HG03025 (cell line): ENCODE measurements at regions not wholly inside any gene's neighbourhood (a gene's known extent, or its start where the extent isn't known, plus 50 kb on each side); places are given as distances from the start of the nearest gene placed in this dataset.
A peak's percentile ranks its signal among the peaks of the same experiment; 100 is the strongest.

Source experiments
- ATAC-seq: cut with Tn5 transposase; IDR thresholded peaks from one replicate; pipeline ENCODE4 v1.9.1; 2021; ENCODE audit warnings: mild to moderate bottlenecking, moderate library complexity; ENCODE audit not compliant: unreplicated experiment, low FRiP score

DNA sequence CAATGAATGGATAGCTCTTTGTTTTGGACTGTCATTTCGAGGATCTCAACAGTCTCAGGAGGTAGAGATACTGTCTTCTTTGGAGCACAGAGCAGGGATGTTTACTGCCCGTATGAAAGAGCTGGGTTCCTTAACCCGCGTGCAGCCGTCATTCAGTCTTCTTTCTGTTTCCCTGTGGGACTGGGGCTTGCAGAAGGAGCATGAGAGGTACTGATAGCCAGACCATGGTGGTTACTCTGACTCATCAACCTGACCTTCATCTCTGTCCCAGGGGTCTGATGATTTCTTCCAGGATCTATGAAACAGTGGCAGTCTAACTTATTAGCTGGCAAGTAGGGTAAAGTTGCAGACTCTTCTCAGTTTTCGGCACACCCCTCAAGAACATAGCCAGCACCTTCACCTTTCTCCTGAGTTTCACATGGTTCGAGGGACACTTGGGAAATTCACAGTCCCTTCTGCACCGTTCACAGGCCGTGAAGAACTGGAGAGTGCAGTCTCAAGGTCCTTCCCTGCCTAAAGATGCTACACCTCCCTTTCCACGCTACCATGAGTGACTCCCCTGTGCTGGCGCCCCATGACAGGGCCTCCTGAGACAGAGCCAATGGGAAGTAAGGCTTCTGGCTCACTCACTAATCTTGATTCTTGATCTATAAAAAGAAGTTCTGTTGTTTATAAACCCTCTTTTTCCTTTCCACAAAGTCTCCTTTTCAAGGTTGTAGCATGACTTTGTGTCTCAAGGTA, 226.2 kb downstream of the MC4R start:
- peak; percentile 61 for ATAC-seq

DNA sequence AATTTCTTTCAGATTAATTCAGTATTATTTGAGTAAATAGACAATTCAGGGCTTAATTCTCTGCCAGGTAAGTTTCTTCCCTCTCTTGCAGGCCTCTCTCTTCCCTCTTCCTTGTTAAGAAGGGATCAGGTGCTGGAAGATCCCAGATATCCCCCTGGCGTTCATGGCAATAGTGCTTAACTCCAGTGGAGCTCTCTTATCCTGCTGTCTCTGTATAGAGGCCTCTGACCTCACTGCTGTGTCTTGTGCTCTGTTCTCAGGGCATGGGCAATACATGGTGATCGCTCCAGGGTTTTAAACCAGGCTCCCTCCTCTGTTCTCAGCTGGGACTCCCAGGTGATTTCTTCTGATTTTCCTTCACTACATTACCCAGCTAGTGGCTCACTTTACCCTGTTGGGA, 226.8 kb downstream of the MC4R start:
- ATAC-seq, result no peak

DNA sequence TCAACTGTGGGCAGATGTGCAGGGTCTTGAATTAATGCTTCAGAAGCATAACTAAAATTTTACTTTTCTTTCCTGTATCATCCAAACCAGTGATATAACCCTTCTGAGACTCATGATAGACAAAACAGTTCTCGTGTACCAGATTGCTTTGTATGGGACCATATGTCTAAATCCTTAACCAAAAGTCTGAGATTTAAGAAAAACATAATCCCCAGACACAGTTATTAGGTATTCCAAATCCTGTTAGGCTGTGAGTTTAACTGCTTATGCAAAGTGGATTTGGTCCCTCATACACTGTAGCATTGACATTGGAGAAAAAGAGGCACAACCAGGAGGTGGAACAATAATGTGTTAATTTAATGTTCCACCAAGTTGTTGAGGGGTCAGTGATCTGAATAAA, 235.0 kb downstream of the PMAIP1 start:
- no peak for ATAC-seq

DNA sequence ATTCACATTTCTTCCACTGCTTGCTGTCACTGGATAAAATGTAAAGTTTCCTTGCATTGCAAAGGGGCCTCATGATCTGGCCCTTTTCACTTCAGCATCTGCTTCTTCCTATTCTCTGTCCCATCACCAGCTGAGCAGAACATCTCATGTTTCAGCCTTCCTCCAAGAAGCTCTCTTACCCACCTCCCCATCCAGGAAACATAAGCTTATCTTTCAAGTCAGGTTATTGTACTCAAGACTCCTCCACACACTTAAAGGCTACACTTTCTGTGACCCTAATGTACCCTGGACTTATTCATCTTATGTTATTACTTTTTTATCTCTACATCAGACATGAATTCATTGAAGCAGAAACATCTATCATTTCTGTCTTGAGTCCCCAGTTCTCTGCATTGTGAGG, 230.5 kb downstream of the PMAIP1 start:
- no peak for ATAC-seq

DNA sequence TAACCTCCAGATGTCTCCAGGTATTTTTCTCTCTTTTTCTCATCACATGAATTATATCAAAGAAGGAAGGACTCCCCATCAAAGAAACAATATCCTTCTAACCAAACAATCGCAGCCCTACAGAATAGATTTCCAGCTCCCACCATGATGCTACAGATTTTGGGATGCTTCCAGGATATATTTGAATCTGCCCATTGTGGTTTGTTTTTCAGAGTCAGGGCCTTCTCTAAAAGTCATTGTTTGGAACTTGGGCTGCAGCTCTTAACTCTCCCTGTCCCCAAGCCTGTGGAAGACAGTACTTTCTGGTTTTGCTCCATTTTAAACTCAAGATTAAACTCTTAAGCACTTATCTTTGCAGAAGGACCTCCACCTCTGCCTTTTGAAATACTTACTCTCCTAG, 223.2 kb downstream of the PMAIP1 start:
- no peak for ATAC-seq

DNA sequence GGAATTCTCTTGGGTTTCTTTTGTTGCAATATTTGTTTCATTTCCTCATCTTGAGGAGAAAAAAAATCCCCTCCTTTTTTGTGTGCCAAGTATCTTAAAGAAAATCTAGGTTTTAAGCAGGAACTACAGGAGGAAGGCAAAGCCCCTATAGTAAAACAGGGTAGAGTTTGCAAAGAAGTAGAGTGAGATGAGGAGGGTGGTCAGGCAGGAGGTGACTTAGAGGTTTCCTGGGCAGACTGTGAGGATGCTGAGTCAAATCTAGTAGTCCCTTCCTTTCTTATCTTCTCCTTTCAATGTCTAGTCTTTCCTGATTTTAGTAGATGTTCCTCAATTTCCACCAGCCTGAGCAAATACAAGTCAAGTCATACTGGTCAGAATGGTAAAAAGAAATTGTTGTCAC, 222.5 kb downstream of the PMAIP1 start:
- ATAC-seq, result no peak

DNA sequence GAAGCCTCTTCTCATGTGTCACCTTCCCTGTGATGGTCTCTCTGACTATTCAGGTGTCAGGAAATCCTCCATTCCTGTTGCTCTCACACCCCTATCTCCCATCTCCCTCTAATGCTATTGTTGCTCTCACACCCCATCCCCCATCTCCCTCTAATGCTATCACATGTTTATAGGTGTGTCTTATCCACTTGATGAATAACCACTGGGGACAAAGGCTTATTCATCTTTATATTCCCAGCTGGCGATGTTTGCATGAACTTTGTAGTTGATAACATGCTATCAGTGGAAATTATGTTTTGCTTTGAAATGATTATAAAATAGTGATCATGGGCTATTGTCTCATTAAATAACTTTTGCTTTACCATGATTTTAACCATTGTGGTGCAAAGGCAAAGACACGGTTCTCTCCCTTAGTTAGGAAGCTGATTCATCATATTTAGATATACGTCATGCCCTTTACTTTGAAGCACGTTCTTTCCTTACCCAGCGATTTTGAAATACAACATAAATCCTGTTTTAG, 220.5 kb downstream of the PMAIP1 start:
- no peak for ATAC-seq

DNA sequence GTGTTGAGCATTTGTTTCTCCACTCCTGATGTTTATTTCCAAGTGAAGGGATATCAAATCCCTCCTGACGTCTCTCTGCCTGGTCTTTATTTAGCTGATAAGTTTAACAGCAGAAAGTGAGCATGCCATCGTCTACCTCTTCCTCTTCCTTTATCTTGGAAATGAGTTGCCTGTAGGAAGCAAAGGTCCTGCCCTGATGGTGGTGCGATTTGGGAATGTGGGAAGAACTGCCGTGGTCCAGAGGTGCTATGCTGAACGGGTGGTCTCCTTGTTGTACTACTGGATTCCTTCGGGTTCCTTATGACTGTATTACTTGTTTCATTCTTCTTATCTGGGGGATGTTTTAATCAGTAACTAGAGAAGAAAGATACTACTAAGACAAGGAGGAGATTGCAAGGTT, 217.5 kb downstream of the PMAIP1 start:
- no peak for ATAC-seq

DNA sequence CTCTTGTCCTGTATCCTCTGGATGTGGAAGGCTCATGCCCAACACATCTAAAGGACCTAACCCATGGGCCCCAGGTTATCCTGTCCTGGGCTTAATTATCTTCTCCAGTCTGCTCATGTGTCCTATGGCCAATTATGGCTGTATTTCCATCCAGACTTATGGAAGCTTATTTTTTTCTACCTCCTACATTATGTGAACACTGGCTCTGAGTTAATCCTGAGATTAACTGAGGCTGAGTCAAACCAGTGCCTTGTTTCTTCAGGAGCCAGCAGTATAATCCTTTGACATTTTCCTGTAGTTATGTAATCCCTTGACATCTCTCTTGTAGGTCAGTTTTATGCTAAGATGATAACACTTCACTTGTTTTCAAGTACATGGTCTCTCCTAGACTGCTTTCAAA, 213.6 kb downstream of the PMAIP1 start:
- no peak for ATAC-seq

DNA sequence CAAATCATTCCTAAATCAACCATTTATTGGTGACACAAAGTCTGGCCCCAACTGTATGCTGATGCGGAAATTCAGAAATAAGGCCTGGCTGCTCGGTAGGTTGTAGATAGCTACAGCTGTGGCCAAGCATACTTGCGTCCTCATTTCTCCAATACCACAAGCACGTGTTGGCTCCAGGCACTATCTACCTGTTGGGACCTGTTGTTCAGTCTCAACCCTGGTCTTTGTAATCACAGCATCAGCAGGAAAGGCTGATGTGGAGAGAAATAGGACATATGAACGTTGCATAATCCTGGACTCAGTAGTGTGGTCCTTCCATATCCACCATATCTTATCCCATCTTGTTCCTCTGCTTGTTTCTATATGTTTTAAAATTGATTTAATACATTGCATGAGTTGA, 212.6 kb downstream of the PMAIP1 start:
- ATAC-seq, result no peak

DNA sequence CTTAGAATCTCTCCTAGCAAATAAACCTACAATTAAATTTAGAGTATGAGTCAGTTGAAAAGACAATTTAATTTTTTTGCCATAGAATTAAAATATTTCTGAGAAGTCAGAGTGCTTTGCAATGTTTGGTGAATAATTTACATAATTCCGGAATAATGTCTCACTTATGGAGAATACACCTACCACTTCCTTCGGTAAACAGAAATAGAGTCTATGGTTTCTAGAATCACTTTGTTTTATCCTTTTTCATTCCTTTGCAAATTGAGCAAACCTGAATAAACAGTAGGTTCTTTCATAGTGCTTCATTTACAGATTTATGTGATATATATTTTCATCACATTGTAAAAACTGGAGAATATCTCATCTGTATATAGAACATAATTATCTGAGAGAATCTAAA, 211.7 kb downstream of the PMAIP1 start:
- ATAC-seq, result no peak

DNA sequence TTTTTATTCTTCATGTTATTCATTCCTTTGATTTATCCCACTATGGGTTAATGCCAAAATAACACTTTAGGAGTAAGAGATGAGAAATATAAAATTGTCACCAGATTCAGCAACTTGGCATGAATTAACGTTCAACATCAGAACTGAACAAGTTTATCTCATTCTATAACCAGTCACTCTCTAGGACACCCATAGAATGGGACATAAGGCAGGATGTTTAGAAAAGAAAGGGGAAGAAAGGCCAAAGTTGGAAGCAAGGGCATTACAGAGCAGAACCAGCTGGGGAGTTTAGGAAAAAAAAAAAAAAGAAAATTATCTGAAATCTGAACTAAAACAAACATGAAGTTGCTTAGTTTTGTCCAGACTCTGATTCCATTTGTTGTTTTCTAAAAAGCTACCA, 211.0 kb downstream of the PMAIP1 start:
- no peak for ATAC-seq

DNA sequence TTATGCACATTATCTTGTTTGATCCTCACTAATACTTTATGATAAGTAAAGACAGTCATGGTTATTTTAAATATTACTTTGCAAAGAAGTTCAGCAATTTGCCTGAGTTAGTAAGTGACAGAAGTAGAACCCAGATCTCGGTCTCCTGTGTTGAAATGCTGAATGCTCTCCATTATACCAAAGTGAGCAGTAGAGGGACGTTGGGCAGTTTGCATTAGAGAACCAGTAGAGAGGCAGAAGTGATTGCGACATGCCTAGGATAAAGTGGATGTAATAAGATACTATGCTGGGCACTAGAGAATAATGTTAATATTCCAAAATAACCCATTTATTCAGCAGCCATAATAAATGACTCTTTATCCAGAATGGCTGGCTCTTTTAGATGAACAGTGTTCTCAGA, 201.0 kb downstream of the PMAIP1 start:
- no peak for ATAC-seq

DNA sequence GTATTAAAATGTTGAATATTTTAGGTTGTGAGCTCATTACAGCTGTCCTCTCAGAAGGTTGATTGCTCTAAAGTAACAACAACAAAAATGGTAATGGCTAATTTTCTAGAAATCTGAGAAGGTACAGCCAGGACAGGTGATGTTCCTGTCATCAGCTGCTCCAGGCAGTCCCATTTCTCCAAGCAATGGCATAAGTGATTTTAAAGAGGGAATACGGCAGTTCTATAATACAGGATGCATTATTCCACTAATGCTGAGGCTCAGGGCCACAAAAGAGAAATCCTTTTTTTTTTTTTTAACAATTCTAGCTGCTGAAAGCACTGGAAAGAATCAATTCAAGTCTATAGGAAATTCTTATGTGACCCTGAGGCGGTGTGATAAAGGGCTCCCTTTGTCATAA, 199.9 kb downstream of the PMAIP1 start:
- no peak for ATAC-seq

DNA sequence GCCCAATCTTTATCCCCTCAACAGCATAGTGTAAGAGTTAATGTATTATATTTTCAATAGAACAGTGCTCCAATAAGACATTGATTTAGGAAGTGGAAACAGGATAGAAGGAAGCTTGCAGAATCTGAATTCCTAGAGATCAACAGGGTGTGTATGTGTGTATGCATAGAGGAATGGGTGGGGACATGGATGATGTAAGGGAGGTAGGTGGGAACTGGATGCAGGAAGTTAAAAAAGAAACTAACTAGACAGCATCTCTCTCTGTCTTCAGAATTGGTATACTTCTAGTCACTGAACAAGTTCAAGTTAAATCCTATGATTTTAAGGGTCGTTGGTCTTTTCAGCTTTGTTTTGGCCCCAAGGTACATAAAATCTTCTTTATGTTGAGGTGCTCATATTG, 196.6 kb downstream of the PMAIP1 start:
- ATAC-seq, result no peak

DNA sequence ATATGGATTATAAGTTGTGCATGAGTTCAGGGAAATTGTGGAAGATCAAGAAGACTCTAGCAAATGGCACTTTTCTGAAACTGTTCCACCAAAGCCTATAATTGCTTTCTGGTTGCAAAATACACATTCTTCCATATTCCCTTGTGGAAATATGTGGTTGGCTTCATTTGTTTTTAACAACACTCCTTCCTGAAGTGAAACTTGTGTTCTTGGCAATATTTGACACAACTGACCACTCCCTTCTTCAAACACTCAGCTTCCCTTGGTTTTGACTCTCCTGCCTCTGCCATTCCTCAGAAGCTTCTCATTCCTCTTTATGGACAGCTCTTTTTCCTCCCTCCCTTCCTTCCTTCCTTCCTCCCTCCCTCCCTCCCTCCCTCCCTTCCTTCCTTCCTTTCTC, 192.3 kb downstream of the PMAIP1 start:
- ATAC-seq, result no peak

DNA sequence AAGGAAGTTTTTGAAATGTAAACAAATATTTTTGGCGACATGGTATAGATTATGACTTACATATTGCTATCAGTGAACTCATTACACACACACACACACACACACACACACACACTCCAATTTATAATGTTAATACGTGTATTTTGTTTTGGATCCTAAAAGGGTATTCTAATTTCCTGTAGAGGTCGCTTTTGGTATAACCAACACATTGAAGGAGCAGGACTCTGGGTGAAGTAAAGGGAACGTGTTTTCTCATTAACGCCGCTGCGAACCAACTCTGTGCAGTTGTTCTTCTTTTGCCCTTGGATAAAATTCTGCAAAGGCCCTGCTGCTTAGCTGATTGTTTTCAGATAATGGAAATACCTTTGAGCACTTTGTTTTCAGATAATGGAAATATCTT, 190.4 kb downstream of the PMAIP1 start:
- ATAC-seq, result peak; percentile 66

DNA sequence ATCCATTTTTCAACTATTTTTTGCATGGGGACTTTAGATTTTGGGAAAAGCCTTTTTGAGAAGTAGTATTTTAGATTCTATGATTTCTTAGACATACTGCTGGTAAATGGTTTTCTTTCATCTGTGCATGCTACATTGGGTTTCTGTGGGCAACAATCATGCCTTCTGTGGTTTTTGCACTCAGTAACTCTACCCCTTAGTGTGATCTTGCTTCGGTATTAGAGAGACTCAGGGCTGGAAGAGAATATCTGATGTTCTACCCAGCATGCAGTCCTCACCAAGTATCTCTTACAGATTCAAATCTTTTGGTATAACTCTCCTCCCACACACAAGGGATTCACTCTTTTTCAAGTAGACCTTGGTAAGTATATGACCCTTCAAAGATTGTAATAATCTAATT, 183.0 kb downstream of the PMAIP1 start:
- no peak for ATAC-seq

DNA sequence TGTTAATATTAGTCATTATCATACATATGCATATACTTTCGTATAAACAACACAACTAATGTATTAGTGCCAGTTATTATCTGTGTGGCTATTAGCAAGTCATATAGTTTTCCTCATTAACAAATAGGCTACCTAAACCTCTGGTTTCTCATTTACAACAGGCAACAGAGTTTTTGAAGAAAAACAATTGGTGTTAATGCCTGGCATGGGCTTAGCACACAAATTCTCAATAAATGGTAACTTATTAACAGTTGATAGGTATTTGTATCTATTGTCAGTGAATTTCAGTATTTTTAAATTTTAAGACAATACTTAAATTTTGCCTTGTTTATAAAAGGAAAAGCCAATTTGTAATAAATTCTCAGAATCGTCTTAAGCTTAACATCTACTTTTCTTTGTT, 182.5 kb downstream of the PMAIP1 start:
- ATAC-seq, result no peak

DNA sequence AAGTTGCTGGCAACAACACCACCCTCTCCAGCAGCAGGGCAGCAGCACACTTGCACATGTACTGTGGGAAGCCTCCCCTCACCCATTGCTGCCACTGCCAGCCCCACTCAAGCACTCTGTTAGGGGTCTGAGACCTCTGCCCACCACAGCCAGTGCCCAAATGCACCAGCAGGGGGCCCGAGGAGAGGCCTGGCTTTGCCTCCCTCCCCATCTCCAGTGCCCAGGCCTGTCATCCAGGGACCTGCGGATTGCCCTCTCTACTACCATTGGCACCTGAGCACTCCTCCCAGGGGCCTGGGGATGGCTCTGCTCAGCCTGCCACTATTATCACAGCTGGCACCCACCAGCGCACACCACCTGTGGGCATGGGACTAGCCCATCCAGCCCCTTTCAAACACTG, 175.7 kb downstream of the PMAIP1 start:
- no peak for ATAC-seq

DNA sequence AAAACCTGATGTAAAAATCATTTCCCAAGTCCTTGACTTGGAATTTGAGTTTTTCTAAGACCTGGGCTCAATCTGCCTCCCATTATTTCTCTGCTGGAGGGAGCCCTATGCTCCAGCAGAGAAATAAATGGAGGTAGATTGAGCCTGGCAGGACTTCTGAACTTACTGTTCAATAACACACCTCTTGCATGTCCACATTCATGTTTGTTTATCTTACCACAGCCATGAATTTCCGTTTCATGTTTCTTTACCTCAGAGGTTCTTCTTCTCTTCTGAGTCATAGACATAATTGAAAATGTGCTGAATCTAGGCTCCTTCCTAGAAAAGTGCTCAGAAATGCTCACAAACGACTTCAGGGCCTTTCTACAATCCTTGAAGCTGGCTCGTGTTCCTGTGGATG, 170.8 kb downstream of the PMAIP1 start:
- no peak for ATAC-seq

DNA sequence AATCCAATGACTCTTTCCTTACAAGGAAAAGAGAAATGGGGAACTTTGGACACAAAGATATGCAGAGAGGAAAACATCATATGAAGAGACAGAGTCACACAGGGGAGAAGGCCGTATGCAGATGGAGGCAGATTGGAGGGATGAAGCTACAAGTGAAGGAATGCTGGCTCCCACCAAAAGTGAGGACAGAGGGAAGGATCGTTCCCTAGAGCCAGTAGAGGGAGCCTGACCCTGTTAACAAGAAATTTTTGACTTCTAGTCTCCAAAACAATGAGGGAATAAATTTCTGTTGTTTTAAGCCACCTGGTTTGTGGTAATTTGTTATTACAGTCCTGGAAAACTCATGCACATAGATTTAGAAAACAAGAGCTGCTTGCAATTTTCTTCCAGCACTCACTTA, 169.3 kb downstream of the PMAIP1 start:
- ATAC-seq, result no peak
